HCT116 (cell line): ENCODE measurements at regions not wholly inside any gene's neighbourhood (a gene's known extent, or its start where the extent isn't known, plus 50 kb on each side); places are given as distances from the start of the nearest gene placed in this dataset.

ENCODE experiments used
- CEBPB ChIP-seq: IDR thresholded peaks from 2 replicates; pipeline ENCODE4 v1.6.1; 2012; ENCODE audit warnings: low read depth
- ELF1 ChIP-seq: IDR thresholded peaks from 2 replicates; pipeline ENCODE4 v1.6.1; 2012; ENCODE audit warnings: low read depth, borderline replicate concordance
- EZH2 ChIP-seq: fragments of 200-600 bp; sonication (generic); IDR thresholded peaks from 2 replicates; pipeline ENCODE4 v1.6.1; 2017; ENCODE audit warnings: antibody characterized with exemption, mixed run types
- EZH2phosphoT487 ChIP-seq: fragments of 200-600 bp; IDR thresholded peaks from 2 replicates; pipeline ENCODE4 v1.6.1; 2018; ENCODE audit warnings: antibody characterized with exemption, borderline replicate concordance
- POLR2A ChIP-seq: IDR thresholded peaks from 2 replicates; pipeline ENCODE4 v1.7.0; 2011; ENCODE audit warnings: borderline replicate concordance; ENCODE audit not compliant: insufficient read depth, insufficient read length; ENCODE audit errors: extremely low read depth
- POLR2AphosphoS5 ChIP-seq: IDR thresholded peaks from 2 replicates; pipeline ENCODE4 v1.6.1; 2011; ENCODE audit warnings: mild to moderate bottlenecking, low read depth, low read length, moderate library complexity
- RAD21 ChIP-seq: IDR thresholded peaks from 2 replicates; pipeline ENCODE4 v1.6.1; 2012; ENCODE audit warnings: low read depth, mild to moderate bottlenecking
- SIN3A ChIP-seq: IDR thresholded peaks from 2 replicates; pipeline ENCODE4 v1.6.1; 2012; ENCODE audit warnings: low read depth
- SRF ChIP-seq: IDR thresholded peaks from 2 replicates; pipeline ENCODE4 v1.6.1; 2012; ENCODE audit warnings: low read depth
- YY1 ChIP-seq: IDR thresholded peaks from 2 replicates; pipeline ENCODE4 v1.6.1; 2011; ENCODE audit warnings: low read length, low read depth, moderate library complexity, mild to moderate bottlenecking; ENCODE audit not compliant: insufficient replicate concordance; ENCODE audit errors: extremely low read depth
- ZNF274 ChIP-seq: fragments of 200-500 bp; sonication (Bioruptor generic); IDR thresholded peaks from 2 replicates; pipeline ENCODE4 v1.6.1; 2014; ENCODE audit warnings: mild to moderate bottlenecking, low read depth, low read length, inconsistent platforms
- TF ChIP-seq, protein P1 (sequence below), 3 experiments: fragments of 200-600 bp in 1 of 3; sonication (generic) in 1 of 3; IDR thresholded peaks in 2 of 3; conservative IDR thresholded peaks in 1 of 3; 2 replicates each; pipeline ENCODE4 v1.5.1; 2012 to 2017; ENCODE audit warnings: low read depth in 2 of 3, low read length in 2 of 3, antibody characterized with exemption in 1 of 3, borderline replicate concordance in 1 of 3, control low read depth in 1 of 3, mild to moderate bottlenecking in 1 of 3, mixed read lengths in 1 of 3, mixed run types in 1 of 3, moderate library complexity in 1 of 3; ENCODE audit not compliant: insufficient read depth in 1 of 3
- TF ChIP-seq, protein P2 (sequence below): IDR thresholded peaks from 2 replicates; pipeline ENCODE4 v1.6.1; 2012

DNA sequence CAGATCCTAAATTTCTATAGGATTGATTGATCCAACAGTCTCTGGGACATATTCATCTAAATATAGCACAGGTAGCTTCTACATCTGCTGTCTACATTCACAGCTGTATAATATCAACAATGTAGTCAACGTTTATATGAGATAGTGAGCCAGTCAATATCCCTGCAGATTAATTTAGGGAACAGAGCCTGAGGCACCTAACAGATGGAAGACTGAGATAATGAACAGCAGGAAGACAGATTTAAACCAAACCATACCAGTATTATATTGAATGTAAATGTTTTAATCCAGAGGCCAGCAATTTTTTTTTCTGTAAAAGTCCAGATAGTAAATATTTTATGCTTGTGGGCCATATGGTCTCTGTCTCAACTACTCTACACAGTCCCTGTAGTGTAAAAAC, 2072.4 kb downstream of the MRPL39 start:
- TF ChIP-seq EZH2phosphoT487 (no peak), RAD21 (no peak), SRF (no peak), POLR2AphosphoS5 (no peak), YY1 (no peak), POLR2A (no peak), CEBPB (no peak), EZH2 (no peak), ZNF274 (no peak), SIN3A (no peak), ELF1 (no peak)
- TF ChIP-seq, protein P1, sequence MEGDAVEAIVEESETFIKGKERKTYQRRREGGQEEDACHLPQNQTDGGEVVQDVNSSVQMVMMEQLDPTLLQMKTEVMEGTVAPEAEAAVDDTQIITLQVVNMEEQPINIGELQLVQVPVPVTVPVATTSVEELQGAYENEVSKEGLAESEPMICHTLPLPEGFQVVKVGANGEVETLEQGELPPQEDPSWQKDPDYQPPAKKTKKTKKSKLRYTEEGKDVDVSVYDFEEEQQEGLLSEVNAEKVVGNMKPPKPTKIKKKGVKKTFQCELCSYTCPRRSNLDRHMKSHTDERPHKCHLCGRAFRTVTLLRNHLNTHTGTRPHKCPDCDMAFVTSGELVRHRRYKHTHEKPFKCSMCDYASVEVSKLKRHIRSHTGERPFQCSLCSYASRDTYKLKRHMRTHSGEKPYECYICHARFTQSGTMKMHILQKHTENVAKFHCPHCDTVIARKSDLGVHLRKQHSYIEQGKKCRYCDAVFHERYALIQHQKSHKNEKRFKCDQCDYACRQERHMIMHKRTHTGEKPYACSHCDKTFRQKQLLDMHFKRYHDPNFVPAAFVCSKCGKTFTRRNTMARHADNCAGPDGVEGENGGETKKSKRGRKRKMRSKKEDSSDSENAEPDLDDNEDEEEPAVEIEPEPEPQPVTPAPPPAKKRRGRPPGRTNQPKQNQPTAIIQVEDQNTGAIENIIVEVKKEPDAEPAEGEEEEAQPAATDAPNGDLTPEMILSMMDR (IDR thresholded peaks at IDR 0.05 in 2 of 3, conservative IDR thresholded peaks at IDR 0.05 in 1 of 3; ENCODE audit: borderline replicate concordance in 1 of 3, insufficient read depth in 1 of 3, low read depth in 2 of 3, low read length in 2 of 3): no peak
- TF ChIP-seq, protein P2, sequence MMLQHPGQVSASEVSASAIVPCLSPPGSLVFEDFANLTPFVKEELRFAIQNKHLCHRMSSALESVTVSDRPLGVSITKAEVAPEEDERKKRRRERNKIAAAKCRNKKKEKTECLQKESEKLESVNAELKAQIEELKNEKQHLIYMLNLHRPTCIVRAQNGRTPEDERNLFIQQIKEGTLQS: no peak
